ENCODE measurements at regions not wholly inside any gene's neighbourhood (a gene's known extent, or its start where the extent isn't known, plus 50 kb on each side); places are given as distances from the start of the nearest gene placed in this dataset.
"Not testable (repeated sequence)": the region's sequence is repeated elsewhere in the genome, so short reads cannot be mapped to it uniquely, and the experiment has no call there.

- no peaks in the 10 kb centered on the region for H3K27me3 ChIP-seq
- no peak for DNase-seq
- no peaks in the 10 kb centered on the region for H3K36me3 ChIP-seq
- H3K4me3 ChIP-seq = no peak overlapping the region
- H3K9me3 ChIP-seq = no peaks in the 10 kb centered on the region
These were observed 784.9 kb downstream of the DNAJB9 start for GRCh38 chr7:109354552-109354951.

- Histone ChIP-seq H3K9me3 (no peaks in the 10 kb centered on the region), H3K36me3 (no peaks in the 10 kb centered on the region), H3K27me3 (no peaks in the 10 kb centered on the region), H3K4me3 (no peak overlapping the region)
- no peak for DNase-seq
These were observed 806.1 kb downstream of the DNAJB9 start for GRCh38 chr7:109375823-109376222.

- H3K4me3 ChIP-seq = no peak overlapping the region
- H3K36me3 ChIP-seq = no peaks in the 10 kb centered on the region
- no peaks in the 10 kb centered on the region for H3K9me3 ChIP-seq
- no peaks in the 10 kb centered on the region for H3K27me3 ChIP-seq
- no peak for DNase-seq
These were observed 806.9 kb downstream of the DNAJB9 start for GRCh38 chr7:109376576-109376975.

- Histone ChIP-seq H3K27me3 (no peaks in the 10 kb centered on the region), H3K36me3 (no peaks in the 10 kb centered on the region), H3K9me3 (no peaks in the 10 kb centered on the region), H3K4me3 (no peak overlapping the region)
- DNase-seq = no peak
These were observed 807.6 kb downstream of the DNAJB9 start for GRCh38 chr7:109377076-109377884.

GRCh38 chr7:109386959-109387358, 817.3 kb downstream of the DNAJB9 start:
- no peaks in the 10 kb centered on the region for H3K27me3 ChIP-seq
- DNase-seq = no peak
- no peaks in the 10 kb centered on the region for H3K9me3 ChIP-seq
- no peak overlapping the region for H3K4me3 ChIP-seq
- no peaks in the 10 kb centered on the region for H3K36me3 ChIP-seq

- Histone ChIP-seq H3K9me3 (no peaks in the 10 kb centered on the region), H3K27me3 (no peaks in the 10 kb centered on the region), H3K36me3 (no peaks in the 10 kb centered on the region), H3K4me3 (no peak overlapping the region)
- DNase-seq = no peak
These were observed 817.9 kb downstream of the DNAJB9 start for GRCh38 chr7:109387530-109387929.

- DNase-seq = no peak
- Histone ChIP-seq H3K4me3 (no peak overlapping the region), H3K36me3 (no peaks in the 10 kb centered on the region), H3K9me3 (no peaks in the 10 kb centered on the region), H3K27me3 (no peaks in the 10 kb centered on the region)
These were observed 821.6 kb downstream of the DNAJB9 start for GRCh38 chr7:109391240-109391639.

- Histone ChIP-seq H3K9me3 (no peaks in the 10 kb centered on the region), H3K36me3 (no peaks in the 10 kb centered on the region), H3K4me3 (no peak overlapping the region), H3K27me3 (no peaks in the 10 kb centered on the region)
- DNase-seq = no peak
These were observed 832.4 kb downstream of the DNAJB9 start for GRCh38 chr7:109402107-109402506.

GRCh38 chr7:109407756-109408155, 838.1 kb downstream of the DNAJB9 start:
- Histone ChIP-seq H3K27me3 (no peaks in the 10 kb centered on the region), H3K36me3 (no peaks in the 10 kb centered on the region), H3K4me3 (no peak overlapping the region), H3K9me3 (no peaks in the 10 kb centered on the region)
- no peak for DNase-seq

- no peak for DNase-seq
- Histone ChIP-seq H3K36me3 (no peaks in the 10 kb centered on the region), H3K27me3 (no peaks in the 10 kb centered on the region), H3K9me3 (no peaks in the 10 kb centered on the region), H3K4me3 (no peak overlapping the region)
These were observed 868.3 kb downstream of the DNAJB9 start for GRCh38 chr7:109437957-109438356.

GRCh38 chr7:109449760-109450159, 880.1 kb downstream of the DNAJB9 start:
- no peak overlapping the region for H3K4me3 ChIP-seq
- no peaks in the 10 kb centered on the region for H3K36me3 ChIP-seq
- DNase-seq = no peak
- H3K9me3 ChIP-seq = no peaks in the 10 kb centered on the region
- H3K27me3 ChIP-seq = no peaks in the 10 kb centered on the region

- Histone ChIP-seq H3K36me3 (no peaks in the 10 kb centered on the region), H3K4me3 (no peak overlapping the region), H3K9me3 (no peaks in the 10 kb centered on the region), H3K27me3 (no peaks in the 10 kb centered on the region)
- DNase-seq = no peak
These were observed 886.4 kb downstream of the DNAJB9 start for GRCh38 chr7:109456116-109456515.

- no peak for DNase-seq
- Histone ChIP-seq H3K4me3 (no peak overlapping the region), H3K27me3 (no peaks in the 10 kb centered on the region), H3K36me3 (no peaks in the 10 kb centered on the region), H3K9me3 (no peaks in the 10 kb centered on the region)
These were observed 890.6 kb downstream of the DNAJB9 start for GRCh38 chr7:109460296-109460695.

- Histone ChIP-seq H3K9me3 (no peaks in the 10 kb centered on the region), H3K4me3 (no peak overlapping the region), H3K36me3 (no peaks in the 10 kb centered on the region), H3K27me3 (no peaks in the 10 kb centered on the region)
- no peak for DNase-seq
These were observed 892.5 kb downstream of the DNAJB9 start for GRCh38 chr7:109462171-109462570.

- not testable (repeated sequence) for H3K4me3 ChIP-seq, H3K9me3 ChIP-seq, H3K36me3 ChIP-seq, H3K27me3 ChIP-seq, DNase-seq
These were observed 898.1 kb downstream of the DNAJB9 start for GRCh38 chr7:109467729-109468128.

GRCh38 chr7:109473172-109473571, 903.5 kb downstream of the DNAJB9 start:
- H3K4me3 ChIP-seq = no peak overlapping the region
- no peaks in the 10 kb centered on the region for H3K9me3 ChIP-seq
- no peaks in the 10 kb centered on the region for H3K27me3 ChIP-seq
- H3K36me3 ChIP-seq = no peaks in the 10 kb centered on the region
- DNase-seq = no peak

GRCh38 chr7:109476409-109476808, 906.7 kb downstream of the DNAJB9 start:
- Histone ChIP-seq H3K4me3 (no peak overlapping the region), H3K9me3 (no peaks in the 10 kb centered on the region), H3K27me3 (no peaks in the 10 kb centered on the region), H3K36me3 (no peaks in the 10 kb centered on the region)
- no peak for DNase-seq

- DNase-seq = no peak
- Histone ChIP-seq H3K4me3 (no peak overlapping the region), H3K27me3 (no peaks in the 10 kb centered on the region), H3K36me3 (no peaks in the 10 kb centered on the region), H3K9me3 (no peaks in the 10 kb centered on the region)
These were observed 909.7 kb downstream of the DNAJB9 start for GRCh38 chr7:109479388-109479787.
